ENCODE measurements at regions not wholly inside any gene's neighbourhood (a gene's known extent, or its start where the extent isn't known, plus 50 kb on each side); places are given as distances from the start of the nearest gene placed in this dataset.
A peak's percentile ranks its signal among the peaks of the same experiment; 100 is the strongest.

GRCh38 chr5:35477911-35478310, 139.8 kb upstream of the SPEF2 start:
- peak; percentile 64 for DNase-seq

GRCh38 chr5:35477321-35477720, 140.3 kb upstream of the SPEF2 start:
- no peak for DNase-seq

GRCh38 chr5:35476797-35477196, 140.9 kb upstream of the SPEF2 start:
- no peak for DNase-seq

- DNase-seq = peak; percentile 73
Measured at GRCh38 chr5:35476036-35476435, 141.6 kb upstream of the SPEF2 start.

- no peak for DNase-seq
Measured at GRCh38 chr5:35473589-35473988, 144.1 kb upstream of the SPEF2 start.

- no peak for DNase-seq
Measured at GRCh38 chr5:35470866-35471265, 146.8 kb upstream of the SPEF2 start.

GRCh38 chr5:35468811-35469210, 148.9 kb upstream of the SPEF2 start:
- DNase-seq = no peak

- DNase-seq = no peak
Measured at GRCh38 chr5:35466746-35467145, 150.9 kb upstream of the SPEF2 start.

GRCh38 chr5:35464757-35465156, 152.9 kb upstream of the SPEF2 start:
- no peak for DNase-seq

- no peak for DNase-seq
Measured at GRCh38 chr5:35461530-35461929, 156.1 kb upstream of the SPEF2 start.

GRCh38 chr5:35458824-35459207, 158.8 kb upstream of the SPEF2 start:
- DNase-seq = no peak

GRCh38 chr5:35457912-35458823, 159.5 kb upstream of the SPEF2 start:
- DNase-seq = no peak

- no peak for DNase-seq
Measured at GRCh38 chr5:35456506-35456905, 161.2 kb upstream of the SPEF2 start.

GRCh38 chr5:35454011-35454525, 163.6 kb upstream of the SPEF2 start:
- DNase-seq = no peak

GRCh38 chr5:35443803-35444595, 173.7 kb upstream of the SPEF2 start:
- no peak for DNase-seq

GRCh38 chr5:35442885-35443639, 174.6 kb upstream of the SPEF2 start:
- no peak for DNase-seq

GRCh38 chr5:35440409-35440808, 177.3 kb upstream of the SPEF2 start:
- DNase-seq = no peak

GRCh38 chr5:35438786-35439185, 178.9 kb upstream of the SPEF2 start:
- DNase-seq = peak; percentile 32

- no peak for DNase-seq
Measured at GRCh38 chr5:35438288-35438687, 179.4 kb upstream of the SPEF2 start.

- peak; percentile 51 for DNase-seq
Measured at GRCh38 chr5:35436400-35437057, 181.1 kb upstream of the SPEF2 start.

- DNase-seq = peak; percentile 38
Measured at GRCh38 chr5:35430381-35431162, 187.1 kb upstream of the SPEF2 start.

GRCh38 chr5:35420200-35420599, 189.9 kb upstream of the PRLR start:
- DNase-seq = no peak
